ENCODE measurements at regions not wholly inside any gene's neighbourhood (a gene's known extent, or its start where the extent isn't known, plus 50 kb on each side); places are given as distances from the start of the nearest gene placed in this dataset.

- ChIA-PET CTCF (interaction anchor here (2.0 kb wide), 1 partner anchor 349 kb away, joined by 6 read pairs; no protein-coding TSS in a partner anchor), POLR2A (no interaction called here)
- TF ChIP-seq PKNOX1 (IDR thresholded peaks at IDR 0.05) (no peak), BHLHE40 (IDR thresholded peaks at IDR 0.05; ENCODE audit: borderline replicate concordance) (no peak), FOXK2 (IDR thresholded peaks at IDR 0.05) (no peak), LEF1 (IDR thresholded peaks at IDR 0.05; ENCODE audit: borderline replicate concordance) (no peak), ARNT (IDR thresholded peaks at IDR 0.05) (no peak), FOXM1 (IDR thresholded peaks at IDR 0.05; ENCODE audit: borderline replicate concordance) (no peak), NFRKB (IDR thresholded peaks at IDR 0.05) (no peak), SUZ12 (IDR thresholded peaks at IDR 0.05) (no peak), ELF4 (IDR thresholded peaks at IDR 0.05) (no peak), FOXA1 (IDR thresholded peaks at IDR 0.05) (no peak)
- no peak for DNase-seq (ENCODE audit: extremely low spot score)
Observed at GRCh38 chr2:71800851-71801250, 346.8 kb downstream of the CYP26B1 start.

- DNase-seq (ENCODE audit: extremely low spot score): no peak
- CTCF ChIA-PET: interaction anchor here (0.7 kb wide), 1 partner anchor 103 kb away, joined by 6 read pairs; no protein-coding TSS in a partner anchor
- POLR2A ChIA-PET: no interaction called here
- TF ChIP-seq CTBP1 (IDR thresholded peaks at IDR 0.05; ENCODE audit: borderline replicate concordance) (no peak), SP1 (IDR thresholded peaks at IDR 0.05) (no peak), NFRKB (IDR thresholded peaks at IDR 0.05) (no peak), BHLHE40 (IDR thresholded peaks at IDR 0.05; ENCODE audit: borderline replicate concordance) (no peak), FOXK2 (IDR thresholded peaks at IDR 0.05) (no peak), FOXA1 (IDR thresholded peaks at IDR 0.05) (no peak), SUZ12 (IDR thresholded peaks at IDR 0.05) (no peak), ZNF384 (IDR thresholded peaks at IDR 0.05) (no peak), HDGF (IDR thresholded peaks at IDR 0.05; ENCODE audit: borderline replicate concordance) (no peak), TARDBP (IDR thresholded peaks at IDR 0.05) (no peak), LEF1 (IDR thresholded peaks at IDR 0.05; ENCODE audit: borderline replicate concordance) (no peak)
Observed at GRCh38 chr2:71800106-71800809, 346.9 kb downstream of the DYSF start.

- ChIA-PET CTCF (interaction anchor here (0.6 to 1.4 kb wide), 5 partner anchors 9 to 252 kb away, joined by 3 to 6 read pairs (median 4); no protein-coding TSS in a partner anchor), POLR2A (no interaction called here)
- TF ChIP-seq CTBP1 (IDR thresholded peaks at IDR 0.05; ENCODE audit: borderline replicate concordance) (no peak), ZNF384 (IDR thresholded peaks at IDR 0.05) (no peak), NFRKB (IDR thresholded peaks at IDR 0.05) (no peak), HDGF (IDR thresholded peaks at IDR 0.05; ENCODE audit: borderline replicate concordance) (no peak), L3MBTL2 (conservative IDR thresholded peaks at IDR 0.05) (no peak), FOXM1 (IDR thresholded peaks at IDR 0.05; ENCODE audit: borderline replicate concordance) (no peak), SUZ12 (IDR thresholded peaks at IDR 0.05) (no peak), SP1 (IDR thresholded peaks at IDR 0.05) (no peak), ARNT (IDR thresholded peaks at IDR 0.05) (no peak), ELF4 (IDR thresholded peaks at IDR 0.05) (no peak), TARDBP (IDR thresholded peaks at IDR 0.05) (no peak), PKNOX1 (IDR thresholded peaks at IDR 0.05) (no peak), FOXK2 (IDR thresholded peaks at IDR 0.05) (no peak), BHLHE40 (IDR thresholded peaks at IDR 0.05; ENCODE audit: borderline replicate concordance) (no peak), FOXA1 (IDR thresholded peaks at IDR 0.05) (no peak), LEF1 (IDR thresholded peaks at IDR 0.05; ENCODE audit: borderline replicate concordance) (no peak)
- DNase-seq (ENCODE audit: extremely low spot score): no peak
Observed at GRCh38 chr2:71799013-71799575, 345.7 kb downstream of the DYSF start.

GRCh38 chr2:71798266-71799012 lies 345.1 kb downstream of the DYSF start:
- POLR2A ChIA-PET: no interaction called here
- CTCF ChIA-PET: interaction anchor here (0.6 to 1.5 kb wide), 16 partner anchors 8 to 808 kb away, joined by 3 to 7 read pairs (median 3); no protein-coding TSS in a partner anchor
- TF ChIP-seq CTBP1 (IDR thresholded peaks at IDR 0.05; ENCODE audit: borderline replicate concordance) (no peak), FOXA1 (IDR thresholded peaks at IDR 0.05) (no peak), SUZ12 (IDR thresholded peaks at IDR 0.05) (no peak), FOXK2 (IDR thresholded peaks at IDR 0.05) (no peak), PKNOX1 (IDR thresholded peaks at IDR 0.05) (no peak), BHLHE40 (IDR thresholded peaks at IDR 0.05; ENCODE audit: borderline replicate concordance) (no peak), NFRKB (IDR thresholded peaks at IDR 0.05) (no peak), HDGF (IDR thresholded peaks at IDR 0.05; ENCODE audit: borderline replicate concordance) (no peak), LEF1 (IDR thresholded peaks at IDR 0.05; ENCODE audit: borderline replicate concordance) (no peak), L3MBTL2 (conservative IDR thresholded peaks at IDR 0.05) (no peak), ZNF384 (IDR thresholded peaks at IDR 0.05) (no peak), TARDBP (IDR thresholded peaks at IDR 0.05) (no peak), FOXM1 (IDR thresholded peaks at IDR 0.05; ENCODE audit: borderline replicate concordance) (no peak), ARNT (IDR thresholded peaks at IDR 0.05) (no peak), ELF4 (IDR thresholded peaks at IDR 0.05) (no peak), SP1 (IDR thresholded peaks at IDR 0.05) (no peak)
- peak; percentile 66 for DNase-seq (ENCODE audit: extremely low spot score)

Data from HEK293T (cell line).